SK-N-SH (cell line): ENCODE measurements at regions not wholly inside any gene's neighbourhood (a gene's known extent, or its start where the extent isn't known, plus 50 kb on each side); places are given as distances from the start of the nearest gene placed in this dataset.

ENCODE experiments used
- CTCF ChIP-seq: fragments of 200-600 bp; sonication (generic); IDR thresholded peaks from 2 replicates; pipeline ENCODE4 v1.6.1; 2017; ENCODE audit warnings: antibody characterized with exemption, mild to moderate bottlenecking, moderate library complexity
- EP300 ChIP-seq, 2 experiments: IDR thresholded peaks; 2 replicates each; pipeline versions ENCODE4 v1.4.0 to v1.6.1; 2012; ENCODE audit warnings: borderline replicate concordance in 1 of 2, low read depth in 1 of 2, low read length in 1 of 2
- MEF2A ChIP-seq: IDR thresholded peaks from 2 replicates; pipeline ENCODE4 v1.4.0; 2012; ENCODE audit warnings: low read depth, borderline replicate concordance
- YY1 ChIP-seq: IDR thresholded peaks from 2 replicates; pipeline ENCODE4 v1.4.0; 2012; ENCODE audit warnings: low read depth, mild to moderate bottlenecking

- TF ChIP-seq MEF2A (no peak), EP300 (IDR thresholded peaks at IDR 0.05; ENCODE audit: borderline replicate concordance in 1 of 2, low read depth in 1 of 2, low read length in 1 of 2) (no peak), YY1 (no peak), CTCF (peak; percentile 80)
Observed at GRCh38 chr4:159455675-159456237, 352.9 kb downstream of the RAPGEF2 start.
